ENCODE measurements at regions not wholly inside any gene's neighbourhood (a gene's known extent, or its start where the extent isn't known, plus 50 kb on each side); places are given as distances from the start of the nearest gene placed in this dataset.

- Mint-ChIP-seq H3K4me3 (no peak overlapping the region), H3K27me3 (no peaks in the 10 kb centered on the region), H3K27ac (no peak overlapping the region), H3K9me3 (peaks cover 2 to 24% (median 7%) of the 10 kb centered on the region in 5 donors), H3K36me3 (no peaks in the 10 kb centered on the region), H3K4me1 (no peaks in the 10 kb centered on the region)
- ChIA-PET POLR2A (no interaction called here), CTCF (no interaction called here)
- H3K36me3 ChIP-seq (ENCODE audit: insufficient read depth, low read length), result no peaks in the 10 kb centered on the region
- H3K27me3 ChIP-seq (ENCODE audit: insufficient read depth, low read length, poor library complexity, severe bottlenecking), result no peaks in the 10 kb centered on the region
- no peaks in the 10 kb centered on the region for H3K9me3 ChIP-seq (ENCODE audit: low read length)
- no peak for DNase-seq
- H3K4me3 ChIP-seq (ENCODE audit: low read length), result no peak overlapping the region
- H3K4me1 ChIP-seq (ENCODE audit: insufficient read depth, low read length), result no peaks in the 10 kb centered on the region
- H3K27ac ChIP-seq (ENCODE audit: low read depth, low read length), result no peak overlapping the region
These were observed 1771.0 kb downstream of the EFNA5 start for GRCh38 chr5:105899726-105900125.

GRCh38 chr5:105898183-105898582 lies 1772.6 kb downstream of the EFNA5 start:
- H3K4me1 ChIP-seq (ENCODE audit: insufficient read depth, low read length), result no peaks in the 10 kb centered on the region
- Mint-ChIP-seq H3K27me3 (no peaks in the 10 kb centered on the region), H3K27ac (no peak overlapping the region), H3K9me3 (peaks cover 2 to 35% (median 9%) of the 10 kb centered on the region in 5 donors), H3K4me1 (no peaks in the 10 kb centered on the region), H3K4me3 (no peak overlapping the region), H3K36me3 (no peaks in the 10 kb centered on the region)
- DNase-seq, result no peak
- no peaks in the 10 kb centered on the region for H3K9me3 ChIP-seq (ENCODE audit: low read length)
- POLR2A ChIA-PET, result no interaction called here
- H3K27ac ChIP-seq (ENCODE audit: low read depth, low read length), result no peak overlapping the region
- CTCF ChIA-PET, result no interaction called here
- no peak overlapping the region for H3K4me3 ChIP-seq (ENCODE audit: low read length)
- no peaks in the 10 kb centered on the region for H3K27me3 ChIP-seq (ENCODE audit: insufficient read depth, low read length, poor library complexity, severe bottlenecking)
- H3K36me3 ChIP-seq (ENCODE audit: insufficient read depth, low read length), result no peaks in the 10 kb centered on the region

DNA sequence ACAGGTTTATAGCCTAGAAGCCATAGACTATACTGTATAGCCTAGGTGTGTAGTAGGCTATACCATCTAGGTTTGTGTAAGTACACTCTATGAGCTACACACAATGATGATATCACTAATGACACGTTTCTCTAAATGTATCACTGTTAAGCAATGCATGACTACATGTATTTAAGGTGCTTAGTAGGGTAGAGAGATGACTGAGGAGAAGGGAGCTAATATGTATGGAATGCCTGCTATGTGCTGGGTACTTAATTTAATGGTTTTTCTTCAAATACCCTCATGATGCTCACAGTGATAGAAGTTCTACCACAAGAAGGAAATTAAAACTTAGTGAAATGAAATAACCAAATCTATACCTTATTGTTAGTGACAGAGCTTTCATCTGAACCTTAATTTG lies 1785.5 kb downstream of the EFNA5 start:
- Histone ChIP-seq H3K4me3 (ENCODE audit: low read length) (no peak overlapping the region), H3K9me3 (ENCODE audit: low read length) (no peaks in the 10 kb centered on the region), H3K4me1 (ENCODE audit: insufficient read depth, low read length) (no peaks in the 10 kb centered on the region), H3K27me3 (ENCODE audit: insufficient read depth, low read length, poor library complexity, severe bottlenecking) (no peaks in the 10 kb centered on the region), H3K27ac (ENCODE audit: low read depth, low read length) (no peak overlapping the region), H3K36me3 (ENCODE audit: insufficient read depth, low read length) (no peaks in the 10 kb centered on the region)
- no peaks in the 10 kb centered on the region for H3K4me1 Mint-ChIP-seq
- no peak overlapping the region for H3K4me3 Mint-ChIP-seq
- H3K27ac Mint-ChIP-seq, result no peak overlapping the region
- no peak for DNase-seq
- no peaks in the 10 kb centered on the region for H3K36me3 Mint-ChIP-seq
- no peaks in the 10 kb centered on the region for H3K27me3 Mint-ChIP-seq
- H3K9me3 Mint-ChIP-seq, result peaks cover 1 to 22% (median 4%) of the 10 kb centered on the region in 5 donors
- ChIA-PET CTCF (no interaction called here), POLR2A (no interaction called here)

DNA sequence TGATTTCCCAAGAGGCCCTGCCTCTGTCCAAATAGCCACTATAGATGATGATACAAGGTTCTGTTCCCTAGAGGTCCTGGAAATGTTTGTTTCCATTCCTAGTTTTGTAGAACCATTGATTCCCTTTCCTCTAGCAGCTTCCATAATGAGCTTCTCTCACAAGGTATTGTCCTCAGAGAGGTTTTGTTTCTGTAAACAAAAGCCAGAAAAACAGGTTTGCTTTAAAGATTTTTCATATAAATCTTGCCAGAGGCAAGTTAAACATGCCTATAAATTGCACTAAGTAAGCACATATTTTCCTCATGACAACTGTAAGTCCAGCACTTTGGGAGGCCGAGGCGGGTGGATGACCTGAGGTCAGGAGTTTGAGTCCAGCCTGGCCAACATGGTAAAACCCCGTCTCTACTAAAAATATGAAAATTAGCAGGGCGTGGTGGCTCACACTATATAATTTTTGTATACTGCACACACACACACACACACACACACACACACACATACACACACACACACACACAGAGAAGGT lies 1787.7 kb downstream of the EFNA5 start:
- no peaks in the 10 kb centered on the region for H3K4me1 Mint-ChIP-seq

GRCh38 chr5:105878402-105878801 lies 1792.3 kb downstream of the EFNA5 start:
- Mint-ChIP-seq H3K4me1 (no peaks in the 10 kb centered on the region), H3K27me3 (no peaks in the 10 kb centered on the region), H3K4me3 (no peak overlapping the region), H3K9me3 (peaks cover 1 to 17% (median 5%) of the 10 kb centered on the region in 5 donors), H3K27ac (no peak overlapping the region), H3K36me3 (no peaks in the 10 kb centered on the region)
- H3K36me3 ChIP-seq (ENCODE audit: insufficient read depth, low read length), result no peaks in the 10 kb centered on the region
- no peaks in the 10 kb centered on the region for H3K4me1 ChIP-seq (ENCODE audit: insufficient read depth, low read length)
- H3K27ac ChIP-seq (ENCODE audit: low read depth, low read length), result no peak overlapping the region
- H3K9me3 ChIP-seq (ENCODE audit: low read length), result no peaks in the 10 kb centered on the region
- ChIA-PET POLR2A (no interaction called here), CTCF (no interaction called here)
- H3K27me3 ChIP-seq (ENCODE audit: insufficient read depth, low read length, poor library complexity, severe bottlenecking), result no peaks in the 10 kb centered on the region
- DNase-seq, result no peak
- H3K4me3 ChIP-seq (ENCODE audit: low read length), result no peak overlapping the region

More for the DNA sequence above, 1787.7 kb downstream of the EFNA5 start:
- Mint-ChIP-seq H3K4me3 (no peak overlapping the region), H3K27ac (no peak overlapping the region), H3K36me3 (no peaks in the 10 kb centered on the region), H3K9me3 (peaks cover 1 to 15% (median 6%) of the 10 kb centered on the region in 5 donors), H3K27me3 (no peaks in the 10 kb centered on the region)
- Histone ChIP-seq H3K4me3 (ENCODE audit: low read length) (no peak overlapping the region), H3K9me3 (ENCODE audit: low read length) (no peaks in the 10 kb centered on the region), H3K36me3 (ENCODE audit: insufficient read depth, low read length) (no peaks in the 10 kb centered on the region), H3K27ac (ENCODE audit: low read depth, low read length) (no peak overlapping the region), H3K4me1 (ENCODE audit: insufficient read depth, low read length) (no peaks in the 10 kb centered on the region), H3K27me3 (ENCODE audit: insufficient read depth, low read length, poor library complexity, severe bottlenecking) (no peaks in the 10 kb centered on the region)
- ChIA-PET POLR2A (no interaction called here), CTCF (no interaction called here)
- no peak for DNase-seq

DNA sequence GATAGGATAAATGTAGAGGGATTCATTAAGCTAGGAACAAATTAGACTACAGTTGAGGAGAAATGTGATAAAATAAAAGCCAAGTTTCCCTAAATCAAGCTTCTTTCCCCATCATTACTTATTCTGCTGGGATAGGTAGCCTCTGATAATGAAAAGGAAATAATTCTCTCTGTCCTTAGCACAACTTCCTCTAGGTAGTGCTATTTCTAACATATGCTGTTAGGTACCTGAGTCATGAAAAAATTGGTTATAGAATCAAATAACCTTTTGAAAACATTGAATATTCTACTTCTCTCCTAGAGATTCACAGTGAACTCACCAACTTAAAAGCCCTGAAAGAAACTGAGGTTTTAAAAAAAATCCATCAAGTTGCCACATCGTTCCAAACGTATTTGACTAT lies 1793.1 kb downstream of the EFNA5 start:
- Histone ChIP-seq H3K9me3 (ENCODE audit: low read length) (no peaks in the 10 kb centered on the region), H3K4me1 (ENCODE audit: insufficient read depth, low read length) (no peaks in the 10 kb centered on the region), H3K36me3 (ENCODE audit: insufficient read depth, low read length) (no peaks in the 10 kb centered on the region), H3K27me3 (ENCODE audit: insufficient read depth, low read length, poor library complexity, severe bottlenecking) (no peaks in the 10 kb centered on the region), H3K27ac (ENCODE audit: low read depth, low read length) (no peak overlapping the region), H3K4me3 (ENCODE audit: low read length) (no peak overlapping the region)
- Mint-ChIP-seq H3K9me3 (peaks cover 1 to 24% (median 6%) of the 10 kb centered on the region in 5 donors), H3K27ac (no peak overlapping the region), H3K36me3 (no peaks in the 10 kb centered on the region), H3K27me3 (no peaks in the 10 kb centered on the region), H3K4me1 (no peaks in the 10 kb centered on the region), H3K4me3 (no peak overlapping the region)
- CTCF ChIA-PET, result no interaction called here
- no peak for DNase-seq
- POLR2A ChIA-PET, result no interaction called here

- Histone ChIP-seq H3K4me1 (ENCODE audit: insufficient read depth, low read length) (no peaks in the 10 kb centered on the region), H3K27ac (ENCODE audit: low read depth, low read length) (no peak overlapping the region), H3K4me3 (ENCODE audit: low read length) (no peak overlapping the region), H3K9me3 (ENCODE audit: low read length) (no peaks in the 10 kb centered on the region), H3K36me3 (ENCODE audit: insufficient read depth, low read length) (no peaks in the 10 kb centered on the region), H3K27me3 (ENCODE audit: insufficient read depth, low read length, poor library complexity, severe bottlenecking) (no peaks in the 10 kb centered on the region)
- POLR2A ChIA-PET, result no interaction called here
- DNase-seq, result no peak
- Mint-ChIP-seq H3K9me3 (peaks cover 1 to 24% (median 7%) of the 10 kb centered on the region in 5 donors), H3K36me3 (no peaks in the 10 kb centered on the region), H3K4me3 (no peak overlapping the region), H3K27ac (no peak overlapping the region), H3K27me3 (no peaks in the 10 kb centered on the region), H3K4me1 (no peaks in the 10 kb centered on the region)
- CTCF ChIA-PET, result no interaction called here
These were observed 1796.4 kb downstream of the EFNA5 start for GRCh38 chr5:105874316-105874715.

DNA sequence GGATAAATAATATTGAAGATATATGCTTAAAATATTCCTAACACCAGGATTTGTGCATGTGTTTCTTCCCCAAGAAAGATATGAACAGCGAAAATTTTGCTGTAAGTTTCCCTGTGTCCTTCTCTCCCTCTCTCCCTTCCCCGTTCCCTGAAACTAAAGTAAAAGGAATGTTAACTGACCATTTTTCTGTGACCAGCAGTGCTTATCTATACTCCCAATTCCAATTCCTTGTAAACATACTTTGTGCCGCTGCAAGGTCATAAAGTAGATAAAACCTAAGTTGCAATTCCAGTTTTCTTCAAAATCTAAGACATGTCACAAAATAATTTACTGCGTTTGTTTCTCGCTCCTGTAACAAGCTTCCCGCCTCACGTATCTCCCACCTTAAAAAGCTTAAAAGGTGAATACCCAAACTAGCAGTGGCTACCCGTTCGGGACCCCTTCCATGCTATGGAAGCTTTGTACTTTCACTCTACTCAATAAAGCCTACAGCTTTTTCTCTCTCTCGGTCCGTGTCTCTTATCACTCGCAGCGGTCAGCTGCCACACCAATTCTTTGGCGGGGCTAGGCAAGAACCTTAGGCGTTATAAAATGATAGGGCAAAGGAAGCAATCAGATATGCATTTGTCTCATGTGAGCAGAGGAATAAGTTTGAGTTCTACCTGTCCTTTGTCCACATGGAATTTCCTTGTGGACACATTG lies 1798.0 kb downstream of the EFNA5 start:
- no peaks in the 10 kb centered on the region for H3K36me3 Mint-ChIP-seq
- H3K9me3 ChIP-seq (ENCODE audit: low read length), result no peaks in the 10 kb centered on the region
- no peak overlapping the region for H3K27ac Mint-ChIP-seq
- no peaks in the 10 kb centered on the region for H3K4me1 Mint-ChIP-seq
- H3K4me3 ChIP-seq (ENCODE audit: low read length), result no peak overlapping the region
- ChIA-PET POLR2A (no interaction called here), CTCF (no interaction called here)
- H3K27me3 Mint-ChIP-seq, result no peaks in the 10 kb centered on the region
- H3K4me3 Mint-ChIP-seq, result no peak overlapping the region
- H3K9me3 Mint-ChIP-seq, result peaks cover 1 to 19% (median 9%) of the 10 kb centered on the region in 5 donors
- no peaks in the 10 kb centered on the region for H3K27me3 ChIP-seq (ENCODE audit: insufficient read depth, low read length, poor library complexity, severe bottlenecking)
- no peak overlapping the region for H3K27ac ChIP-seq (ENCODE audit: low read depth, low read length)
- H3K36me3 ChIP-seq (ENCODE audit: insufficient read depth, low read length), result no peaks in the 10 kb centered on the region
- no peak for DNase-seq
- H3K4me1 ChIP-seq (ENCODE audit: insufficient read depth, low read length), result no peaks in the 10 kb centered on the region

Measured in CD8-positive, alpha-beta memory T cell (primary cell).